CMK (cell line): ENCODE measurements at regions not wholly inside any gene's neighbourhood (a gene's known extent, or its start where the extent isn't known, plus 50 kb on each side); places are given as distances from the start of the nearest gene placed in this dataset.

ENCODE experiments used
- DNase-seq: peaks from one replicate; pipeline ENCODE4 v3.0.0-alpha.2; 2010; ENCODE audit warnings: low read depth

DNA sequence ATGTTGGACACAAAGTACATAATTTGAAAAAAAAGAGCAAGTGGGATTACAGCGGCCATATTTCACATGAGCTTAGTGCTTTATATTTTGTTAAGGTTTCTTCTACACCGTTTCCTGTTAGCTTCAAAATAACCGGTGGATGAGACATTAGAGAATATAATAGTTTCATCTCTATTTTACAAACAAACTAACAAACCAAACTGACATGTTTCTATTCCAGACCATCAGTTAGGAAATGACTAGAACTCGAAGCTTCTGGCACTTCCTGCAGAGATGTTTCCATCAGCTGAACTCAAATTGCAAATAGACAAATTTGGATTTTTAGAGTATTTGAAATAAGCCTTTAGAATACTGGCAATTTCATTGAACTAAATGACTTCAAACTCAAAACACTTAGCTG, 86.5 kb downstream of the MTRR start:
- no peak for DNase-seq

DNA sequence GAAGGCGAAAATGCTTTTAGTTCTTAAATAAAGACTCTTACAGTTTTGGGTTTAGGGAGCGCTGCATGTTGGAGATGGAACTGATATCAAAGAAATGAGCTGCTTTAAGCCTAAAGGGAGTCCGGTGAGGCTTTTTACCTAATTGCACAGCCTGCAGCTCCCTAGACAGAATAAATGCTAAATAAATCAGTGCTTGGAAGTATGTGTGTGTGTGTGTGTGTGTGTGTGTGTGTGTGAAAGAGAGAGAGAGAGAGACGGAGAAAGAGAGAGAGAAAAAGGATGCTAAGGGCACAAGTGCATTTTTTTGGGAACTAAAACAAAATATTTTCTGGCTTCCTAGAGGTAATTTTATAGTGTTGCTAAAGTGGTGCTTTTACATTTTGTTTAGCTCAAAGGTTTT, 88.4 kb downstream of the MTRR start:
- no peak for DNase-seq

DNA sequence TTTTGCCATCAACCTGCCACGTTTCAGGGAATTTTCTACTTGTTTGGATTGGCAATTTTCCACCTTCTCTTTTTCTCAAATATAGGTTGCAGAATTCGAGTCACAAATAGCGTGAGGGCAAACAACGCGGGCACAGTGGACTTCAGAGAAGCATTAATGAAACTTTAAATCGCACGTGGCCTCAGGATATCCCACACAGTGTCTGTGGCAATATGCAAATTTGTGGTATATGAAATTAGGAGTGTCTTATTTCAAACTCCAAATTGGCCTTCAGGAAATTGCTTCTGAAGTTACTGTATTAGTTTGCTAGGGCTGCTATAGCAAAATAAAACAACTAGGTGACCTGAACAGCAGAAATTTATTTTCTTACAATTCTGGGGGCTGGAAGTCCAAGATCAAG, 91.2 kb downstream of the MTRR start:
- DNase-seq = no peak

DNA sequence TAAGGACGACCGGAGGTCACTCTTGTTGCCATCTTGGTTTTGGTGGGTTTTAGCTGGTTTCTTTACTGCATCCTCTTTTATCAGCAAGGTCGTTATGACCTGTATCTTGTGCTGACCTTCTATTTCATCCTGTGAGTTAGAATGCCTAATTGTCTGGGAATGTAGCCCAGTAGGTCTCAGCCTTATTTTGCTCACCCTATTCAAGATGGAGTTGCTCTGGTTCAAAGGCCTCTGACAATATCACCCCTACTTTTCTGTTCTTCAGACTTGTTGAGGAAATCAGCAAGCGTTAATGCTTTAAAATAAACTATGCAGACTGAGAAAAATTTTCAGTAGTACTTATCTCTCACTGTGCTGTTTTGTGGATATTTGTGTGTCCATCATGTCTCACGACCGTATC, 92.6 kb downstream of the MTRR start:
- no peak for DNase-seq

DNA sequence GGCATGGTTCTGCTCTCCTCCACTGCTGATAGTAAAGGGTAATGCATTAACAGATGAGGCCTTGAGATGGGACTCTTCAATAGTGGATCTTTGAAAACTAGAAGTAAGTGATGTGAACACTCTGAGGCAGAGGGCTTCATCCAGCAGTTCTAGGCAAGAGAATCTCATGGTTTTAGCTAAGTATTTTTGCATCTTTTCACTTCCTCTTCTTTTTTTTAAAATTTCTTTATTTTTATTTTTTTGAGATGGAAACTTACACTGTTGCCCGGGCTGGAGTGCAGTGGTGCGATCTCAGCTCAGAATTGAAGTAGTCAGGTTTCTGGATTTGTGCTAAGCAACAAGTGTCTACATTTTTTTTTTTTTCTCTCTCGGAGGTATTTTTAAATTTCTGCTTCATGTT, 101.9 kb downstream of the MTRR start:
- no peak for DNase-seq

DNA sequence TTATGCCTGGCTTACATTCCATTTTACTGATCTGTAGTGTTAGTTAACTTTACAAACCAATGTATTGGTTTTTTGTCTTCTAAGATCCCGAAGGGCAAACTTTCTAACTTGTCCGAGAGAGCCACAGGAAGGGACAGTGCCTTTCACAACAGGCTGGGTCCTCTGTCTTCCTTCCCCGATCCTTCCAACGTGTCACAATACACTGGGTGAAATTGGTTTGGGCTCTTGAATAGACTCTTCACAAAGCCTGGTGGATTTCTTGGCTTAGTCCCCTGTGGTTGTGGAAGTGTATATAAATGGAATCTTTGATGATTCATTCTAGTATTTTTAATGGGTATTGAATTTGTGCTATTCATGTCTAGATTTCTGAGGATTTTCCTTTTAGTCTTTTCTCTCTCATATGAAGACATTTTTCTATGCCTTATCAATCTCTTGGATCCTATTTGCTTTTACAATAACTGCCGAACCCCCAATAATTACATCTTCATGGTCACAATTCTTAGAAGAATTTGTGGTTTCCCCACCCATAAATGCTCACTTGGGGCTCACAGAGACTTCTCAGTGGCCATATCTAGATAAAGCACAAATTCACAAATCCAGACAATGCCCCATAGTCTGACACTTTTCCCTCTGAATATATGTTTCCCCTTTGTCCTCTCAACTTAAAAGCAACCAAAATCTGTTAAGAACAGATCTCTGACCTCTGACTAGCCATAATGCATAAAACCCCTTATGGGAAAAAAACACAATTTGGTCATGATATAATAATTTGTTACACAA, 107.7 kb downstream of the MTRR start:
- no peak for DNase-seq

DNA sequence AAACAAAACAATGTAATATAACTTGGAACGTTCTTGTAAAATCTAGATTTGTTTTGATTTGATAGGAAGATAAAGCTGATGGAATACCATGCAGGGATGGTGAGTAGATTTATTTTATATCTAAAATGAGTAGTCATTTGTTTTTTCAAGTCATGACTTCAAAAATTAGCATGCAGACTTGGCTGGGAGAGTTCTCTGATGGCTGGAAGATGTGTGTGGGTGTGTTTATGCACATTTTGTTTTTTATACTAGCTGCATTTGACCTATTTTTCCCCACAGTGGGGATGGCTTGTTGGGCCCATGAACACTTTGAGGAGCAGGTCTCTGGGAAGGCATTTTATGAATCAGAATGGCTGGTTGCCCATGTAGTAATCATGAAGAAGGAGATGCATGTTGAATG, 109.2 kb downstream of the MTRR start:
- DNase-seq = no peak

DNA sequence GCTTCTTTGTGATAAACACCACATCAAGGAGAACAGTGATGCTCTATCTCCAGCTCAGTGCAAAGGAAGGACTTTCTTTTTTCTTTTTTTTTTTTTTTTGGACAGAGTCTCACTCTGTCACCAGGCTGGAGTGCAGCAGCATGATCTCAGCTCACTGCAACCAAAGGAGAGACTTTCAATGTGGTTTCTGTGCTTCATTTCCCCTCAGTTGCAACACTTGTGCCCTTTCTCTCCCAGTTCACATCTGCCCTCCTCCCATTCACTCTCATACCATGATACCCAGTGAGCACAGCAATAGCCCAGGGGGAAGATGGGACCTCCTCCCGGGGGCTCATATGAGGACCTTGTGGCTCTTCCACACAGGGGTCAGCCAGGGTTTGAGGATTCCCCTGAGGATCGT, 110.0 kb downstream of the MTRR start:
- DNase-seq = no peak

DNA sequence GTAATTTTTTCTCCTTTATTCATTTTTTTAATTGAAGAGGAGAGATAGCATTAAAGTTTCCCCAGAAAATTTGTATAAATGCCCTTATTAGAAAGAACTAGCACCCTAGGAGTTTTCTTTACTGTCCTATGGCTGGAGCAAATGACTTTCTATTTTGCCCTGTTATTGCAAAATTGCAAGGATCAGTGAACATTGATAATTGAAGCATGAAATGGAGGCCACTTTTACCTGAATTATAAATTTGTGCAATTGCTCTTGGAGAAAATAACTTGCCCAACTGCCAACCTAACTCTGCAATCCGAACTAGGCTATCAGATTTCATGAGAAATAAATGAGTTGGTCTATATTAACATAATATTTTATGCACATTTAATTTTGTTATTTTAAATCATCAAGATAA, 111.9 kb downstream of the MTRR start:
- DNase-seq = no peak

DNA sequence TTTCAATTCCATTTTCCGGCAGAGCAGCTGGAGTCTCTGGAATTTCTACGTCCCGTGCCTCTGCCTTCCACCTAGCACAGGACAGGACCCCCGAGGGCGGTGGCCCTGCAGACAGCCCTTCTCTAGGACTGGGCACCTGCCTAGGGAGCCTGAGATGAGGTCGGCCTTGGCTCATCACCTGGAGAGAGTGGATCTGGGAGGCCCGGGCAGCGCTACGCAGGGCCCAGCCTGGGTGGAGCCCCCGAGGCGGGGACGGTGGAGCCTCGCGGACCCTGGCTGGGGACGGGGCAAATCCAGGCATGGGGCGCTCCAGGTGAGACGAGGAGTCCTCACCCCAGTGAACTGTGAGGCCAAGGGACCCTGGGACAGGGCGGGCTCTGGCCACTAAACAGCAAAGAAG, 114.5 kb downstream of the MTRR start:
- no peak for DNase-seq

DNA sequence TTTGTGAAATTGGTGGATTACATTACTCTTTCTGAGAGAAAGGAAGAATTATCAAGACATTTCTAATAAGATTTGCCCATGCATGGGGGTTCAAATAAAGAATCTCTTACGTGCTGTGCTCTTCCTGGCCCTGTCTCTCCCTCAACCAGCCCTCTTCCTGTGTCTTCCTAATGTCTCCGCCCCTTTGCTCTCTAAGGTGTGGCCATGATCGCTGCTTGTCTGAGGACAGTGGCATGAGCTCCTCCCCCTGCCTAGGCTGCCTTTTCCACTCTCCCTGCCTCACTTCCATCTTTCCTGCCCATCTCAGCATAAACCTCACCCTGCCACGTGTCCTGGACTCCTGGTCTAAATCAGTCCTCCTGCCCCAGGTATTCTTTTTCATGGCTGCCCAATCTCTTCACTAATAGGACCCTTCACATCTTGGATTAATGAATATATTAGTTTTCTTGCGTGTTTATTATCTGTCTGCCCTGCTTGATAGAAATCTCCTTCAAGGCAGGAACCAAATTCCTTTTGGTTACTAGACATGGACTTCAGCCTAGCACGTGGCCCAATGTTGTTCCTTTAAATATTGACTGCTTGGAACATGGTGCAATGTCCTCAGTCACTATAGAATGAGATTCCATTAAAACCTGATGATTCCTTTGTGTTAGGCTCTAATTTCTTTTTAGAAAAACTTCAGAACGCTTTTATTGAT, 122.3 kb downstream of the MTRR start:
- peak; percentile 5 for DNase-seq

DNA sequence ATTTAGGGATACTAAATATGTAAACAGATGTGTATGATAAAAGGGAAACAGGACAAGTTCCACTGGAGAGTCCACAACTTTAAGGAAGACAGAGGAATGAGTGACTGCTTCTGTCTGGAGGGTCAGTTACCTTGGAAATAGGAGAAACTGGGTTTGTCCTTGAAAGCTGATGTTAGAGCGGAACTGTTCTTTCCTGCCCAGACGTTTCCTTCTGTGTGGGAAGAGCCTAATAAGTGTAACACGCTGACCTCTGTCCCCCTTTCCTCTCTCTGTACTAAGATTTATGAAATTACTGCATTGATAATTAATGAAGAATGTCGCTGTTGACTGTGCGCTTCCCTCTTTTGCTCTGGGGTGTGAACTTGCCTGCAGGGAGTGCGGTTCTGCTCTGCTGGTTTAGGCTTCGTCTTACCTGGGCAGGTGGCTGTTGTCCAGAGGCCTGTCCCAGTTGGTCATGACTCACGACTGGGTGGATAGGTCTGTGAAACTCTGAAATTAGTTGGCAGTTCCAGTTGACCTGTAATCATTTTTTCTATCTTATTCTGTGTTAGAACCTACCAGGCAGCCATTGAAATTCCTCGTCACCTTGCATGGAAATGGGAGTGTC, 126.8 kb downstream of the MTRR start:
- no peak for DNase-seq

DNA sequence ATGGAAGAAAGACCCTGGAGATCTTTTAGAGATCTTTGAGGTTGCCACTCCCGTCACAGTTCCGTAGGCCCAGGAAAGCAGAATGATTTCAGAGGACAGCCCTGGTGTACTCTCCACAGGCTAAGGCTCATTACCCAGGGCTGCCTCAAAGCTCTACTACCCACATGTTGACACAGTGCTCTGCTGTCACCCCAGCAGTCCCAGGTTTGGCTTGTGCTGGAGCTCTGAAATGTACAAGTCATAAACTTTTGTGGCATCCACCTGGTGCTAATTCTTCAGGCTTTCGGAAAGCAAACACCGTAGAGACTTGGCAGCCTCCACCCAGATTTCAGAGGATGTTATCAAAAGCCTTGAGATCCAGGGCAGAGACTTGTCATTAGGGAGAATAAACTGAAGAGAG, 136.5 kb downstream of the MTRR start:
- DNase-seq = no peak

DNA sequence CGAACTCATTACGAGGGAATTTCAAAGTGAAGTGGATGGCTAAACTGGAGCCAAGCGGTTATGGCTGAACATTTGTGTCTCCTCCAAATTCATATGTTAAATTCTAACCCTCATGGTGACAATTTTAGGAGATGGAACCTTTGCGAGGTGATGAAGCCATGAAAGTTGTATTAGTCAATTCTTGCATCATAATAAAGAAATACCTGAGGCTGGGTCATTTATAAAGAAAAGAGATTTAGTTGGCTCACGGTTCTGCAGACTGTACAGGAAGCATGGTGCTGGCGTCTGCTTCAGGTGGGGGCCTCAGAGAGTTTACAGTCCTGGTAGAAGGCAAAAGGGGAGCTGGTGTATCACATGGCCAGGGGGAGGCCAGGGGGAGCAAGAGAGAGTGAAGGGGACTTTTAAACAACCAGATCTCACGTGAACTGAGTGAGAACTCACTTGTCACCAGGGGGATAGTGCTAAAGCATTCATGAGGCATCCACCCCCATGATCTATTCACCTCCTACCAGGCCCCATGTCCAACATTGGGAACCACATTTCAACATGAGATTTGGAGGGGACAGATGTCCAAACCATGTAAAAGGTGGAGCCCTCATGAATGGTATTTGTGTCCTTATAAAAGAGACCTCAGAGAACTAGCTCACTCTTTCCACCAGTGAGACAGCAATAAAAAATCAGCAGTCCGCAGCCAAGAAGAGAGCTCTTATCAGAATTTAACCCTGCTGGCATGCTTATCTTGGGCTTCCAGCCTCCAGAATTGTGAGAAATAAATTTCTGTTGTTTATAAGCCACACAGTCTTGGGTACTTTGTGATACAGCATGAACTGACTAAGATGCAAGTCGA, 143.4 kb downstream of the MTRR start:
- peak; percentile 24 for DNase-seq

DNA sequence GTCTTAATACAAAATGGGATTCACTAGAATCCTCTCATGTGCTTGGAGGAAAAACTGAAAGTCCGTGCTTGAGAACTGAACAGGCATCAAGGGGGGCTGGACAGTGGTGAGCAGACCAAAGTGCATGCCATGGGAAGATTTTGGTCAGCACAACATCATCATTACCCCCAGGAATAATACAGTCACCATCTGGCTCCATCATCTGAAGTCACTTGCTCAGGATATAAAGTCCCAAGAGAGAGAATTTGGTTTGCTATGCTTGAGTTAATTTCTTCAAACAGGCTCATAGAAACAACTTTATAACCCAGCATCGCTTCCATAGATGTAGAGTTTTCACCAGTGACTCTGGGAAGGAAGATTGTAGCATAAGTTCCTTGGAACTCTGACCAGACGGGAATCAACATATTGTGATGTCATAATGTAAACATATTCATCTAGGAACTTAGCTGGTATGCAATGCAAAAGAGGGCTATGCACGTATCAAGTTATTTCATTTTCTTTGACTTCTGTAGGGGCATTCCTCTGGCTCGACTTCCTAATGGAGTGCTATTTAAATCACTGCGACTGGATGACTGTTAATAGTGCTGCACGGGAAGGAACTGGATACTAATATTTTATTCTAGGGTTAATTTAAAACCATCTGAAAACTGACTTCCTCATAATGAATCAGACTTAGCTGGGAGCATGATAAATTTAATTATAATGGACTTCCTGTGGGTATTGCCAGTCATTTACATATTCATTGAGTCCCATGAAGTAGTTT, 145.2 kb downstream of the MTRR start:
- DNase-seq = no peak

DNA sequence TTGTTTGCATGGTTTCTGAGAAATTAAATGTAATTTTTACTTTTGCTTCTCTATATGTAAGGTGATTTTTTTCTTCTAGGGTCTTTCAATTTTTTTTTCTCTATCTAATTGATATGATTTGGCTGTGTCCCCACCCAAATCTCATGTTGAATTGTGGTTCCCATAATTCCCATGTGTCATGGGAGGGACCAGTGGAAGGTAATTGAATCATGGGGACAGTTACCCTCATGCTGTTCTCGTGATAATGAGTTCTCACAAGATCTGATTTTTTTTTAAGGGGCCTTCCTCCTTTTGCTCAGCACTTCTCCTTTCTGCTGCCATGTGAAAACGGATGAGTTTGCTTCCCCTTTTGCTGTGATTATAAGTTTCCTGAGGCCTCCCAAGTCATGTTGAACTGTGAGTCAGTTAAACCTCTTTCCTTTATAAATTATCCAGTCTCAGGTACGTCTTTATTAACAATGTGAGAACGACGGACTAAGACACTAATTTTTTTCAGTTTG, 150.8 kb downstream of the MTRR start:
- DNase-seq = peak; percentile 48

DNA sequence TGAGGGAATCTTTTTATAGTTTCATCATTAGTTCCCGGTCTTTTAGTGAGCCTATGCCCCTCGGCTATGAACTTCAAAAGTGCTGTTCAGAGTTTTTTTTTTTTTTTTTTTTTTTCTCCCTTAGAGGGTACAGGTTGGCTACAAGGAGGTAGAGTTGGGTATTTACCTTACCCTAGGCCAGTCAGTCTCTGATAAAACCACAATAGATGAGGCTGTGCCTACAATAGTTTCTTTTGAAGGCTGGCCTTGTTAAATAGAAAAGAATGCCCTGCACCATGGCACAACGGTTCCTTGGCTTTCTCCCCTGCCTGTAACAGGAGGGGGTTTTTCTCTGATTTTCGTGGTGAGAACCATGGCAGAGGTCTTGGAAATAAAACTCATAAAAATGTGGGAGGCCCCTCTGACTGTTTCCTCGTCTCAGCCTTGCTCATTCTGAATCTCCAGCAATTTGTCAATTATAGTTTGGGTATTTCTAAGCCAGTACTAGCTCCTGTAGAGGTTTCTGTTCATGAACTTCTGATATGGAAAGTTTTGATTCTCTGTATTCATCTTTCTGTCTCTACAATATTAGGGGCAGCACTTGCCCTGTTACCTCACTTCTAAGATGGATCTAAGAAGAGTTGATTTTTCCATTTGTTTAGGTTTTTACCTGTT, 152.0 kb downstream of the MTRR start:
- no peak for DNase-seq

DNA sequence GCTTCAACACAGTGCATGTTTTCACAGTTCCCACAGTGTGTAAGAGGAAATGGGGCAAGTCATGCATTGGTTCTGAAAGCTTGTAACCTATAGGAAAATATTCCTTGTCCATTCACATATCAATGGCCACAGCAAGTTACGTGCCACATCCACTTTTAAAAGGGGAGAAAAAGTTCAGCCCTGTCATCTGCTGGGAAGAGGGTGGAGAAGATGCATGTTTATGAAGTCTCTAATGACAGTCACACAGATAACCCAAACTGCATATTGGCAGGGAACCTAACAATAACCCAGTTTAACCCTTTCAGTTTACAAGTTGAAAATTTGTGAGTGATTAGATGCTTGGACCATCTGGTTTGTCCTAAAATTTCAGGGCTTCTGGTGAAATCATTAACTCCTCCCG, 159.3 kb downstream of the MTRR start:
- DNase-seq = no peak

DNA sequence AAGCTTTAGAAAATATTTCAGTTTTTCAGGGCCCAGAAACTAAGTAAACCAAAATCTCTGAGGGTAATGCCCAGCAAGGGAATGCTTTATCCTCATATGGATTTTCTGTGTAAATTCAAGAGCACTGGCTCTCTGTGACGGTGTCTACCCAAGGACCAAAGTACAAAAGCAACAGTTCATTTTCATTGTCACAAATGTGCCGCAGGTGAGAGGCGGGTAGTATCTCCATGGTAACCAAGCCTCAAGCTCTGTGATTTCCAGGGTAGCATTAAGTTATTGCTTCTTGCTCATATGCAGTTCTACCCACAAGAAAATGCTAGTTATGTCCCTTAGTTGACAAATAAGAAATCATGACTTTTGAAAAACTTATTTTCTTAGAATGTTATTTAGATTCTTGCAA, 164.3 kb downstream of the MTRR start:
- DNase-seq = no peak

DNA sequence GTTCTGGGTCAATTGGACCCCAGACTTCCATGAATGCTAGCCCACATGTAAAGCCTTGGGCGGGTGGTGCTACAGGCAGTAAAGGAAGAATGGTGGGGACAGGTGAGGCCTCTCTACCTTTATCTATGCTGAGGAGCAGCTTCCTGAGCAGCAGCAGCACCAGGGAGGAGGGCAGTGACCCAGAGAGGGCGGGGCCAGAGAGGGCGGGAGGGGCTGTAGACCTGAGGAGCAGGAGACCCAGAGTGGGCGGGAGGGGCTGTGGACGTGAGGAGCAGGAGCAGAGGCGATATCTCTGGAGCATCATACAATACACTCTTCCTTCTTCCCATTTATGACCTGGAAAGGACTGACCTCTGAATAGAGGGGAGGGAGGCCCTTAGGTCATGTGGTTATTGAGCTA, 165.9 kb downstream of the MTRR start:
- DNase-seq = no peak

DNA sequence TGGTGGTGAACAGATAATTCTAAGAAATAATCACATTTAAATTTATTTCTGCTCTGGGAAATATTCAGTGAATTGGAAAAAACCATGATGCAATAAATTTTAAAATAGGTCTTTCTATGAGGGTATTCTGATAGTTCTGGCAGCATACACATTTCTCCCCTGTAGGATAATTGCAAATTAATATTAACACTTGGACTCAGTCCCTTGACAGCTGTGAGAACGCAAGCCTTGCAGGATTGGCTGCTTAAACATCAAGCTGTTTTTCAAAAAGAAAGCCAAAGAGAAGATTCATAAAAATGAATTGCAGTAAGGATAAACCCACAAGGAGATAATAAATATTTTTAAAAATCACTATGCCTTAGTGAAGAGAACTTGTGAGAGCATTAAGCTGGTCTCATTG, 180.0 kb downstream of the MTRR start:
- DNase-seq = no peak
